Neuronal stem cell (in vitro differentiated cells): ENCODE measurements at regions not wholly inside any gene's neighbourhood (a gene's known extent, or its start where the extent isn't known, plus 50 kb on each side); places are given as distances from the start of the nearest gene placed in this dataset.

Experiments used
- DNase-seq: peaks from one replicate; pipeline ENCODE4 v3.0.0-alpha.2; 2013; ENCODE audit warnings: low spot score
- H2AFZ ChIP-seq: one replicate; pipeline ENCODE4 v1.6.1; 2013; ENCODE audit warnings: mild to moderate bottlenecking, low read length, inconsistent platforms
- H2AK5ac ChIP-seq: 2 replicates; pipeline ENCODE4 v1.6.1; 2013; ENCODE audit warnings: low read depth, mild to moderate bottlenecking, inconsistent platforms, low read length, moderate library complexity, mixed read lengths
- H2BK120ac ChIP-seq: 2 replicates; pipeline ENCODE4 v1.6.1; 2013; ENCODE audit warnings: low read depth, mild to moderate bottlenecking, inconsistent platforms, low read length, moderate library complexity, mixed read lengths
- H2BK12ac ChIP-seq: one replicate; pipeline ENCODE4 v1.6.1; 2013; ENCODE audit warnings: low read length, inconsistent platforms
- H2BK15ac ChIP-seq: 2 replicates; pipeline ENCODE4 v1.6.1; 2013; ENCODE audit warnings: mild to moderate bottlenecking, low read length, inconsistent platforms, mixed read lengths
- H2BK5ac ChIP-seq: one replicate; pipeline ENCODE4 v1.6.1; 2013; ENCODE audit warnings: inconsistent platforms, mild to moderate bottlenecking, low read length, moderate library complexity
- H3K14ac ChIP-seq: one replicate; pipeline ENCODE4 v1.6.1; 2013; ENCODE audit warnings: low read length, inconsistent platforms
- H3K18ac ChIP-seq: 2 replicates; pipeline ENCODE4 v1.6.1; 2013; ENCODE audit warnings: low read length, inconsistent platforms
- H3K23ac ChIP-seq: 2 replicates; pipeline ENCODE4 v1.6.1; 2013; ENCODE audit warnings: low read depth, mild to moderate bottlenecking, mixed read lengths, low read length, inconsistent platforms; ENCODE audit not compliant: poor library complexity
- H3K27ac ChIP-seq: replicated peaks from 3 replicates; pipeline ENCODE4 v1.5.1; 2013; ENCODE audit warnings: low read length, inconsistent platforms
- H3K27me3 ChIP-seq, 3 experiments: 2 replicates each; pipeline ENCODE4 v1.6.1; 2013; ENCODE audit warnings: low read length in 3 of 3, mild to moderate bottlenecking in 2 of 3, inconsistent platforms in 1 of 3, low read depth in 1 of 3, mixed read lengths in 1 of 3, moderate library complexity in 1 of 3; ENCODE audit not compliant: control insufficient read depth in 3 of 3, insufficient read depth in 3 of 3
- H3K36me3 ChIP-seq, 2 donors: replicated peaks in 1 of 2; 2 replicates each; pipeline ENCODE4 v1.6.1; 2013; ENCODE audit warnings: low read length in 2 of 2; ENCODE audit not compliant: control insufficient read depth in 2 of 2, insufficient read depth in 2 of 2
- H3K4ac ChIP-seq: 2 replicates; pipeline ENCODE4 v1.6.1; 2013; ENCODE audit warnings: inconsistent platforms, mild to moderate bottlenecking, low read length, moderate library complexity
- H3K4me1 ChIP-seq, 2 donors: 1 replicate in 1 of 2; 2 replicates in 1 of 2; pipeline ENCODE4 v1.6.1; 2013; ENCODE audit warnings: low read length in 2 of 2, low read depth in 1 of 2; ENCODE audit not compliant: control insufficient read depth in 2 of 2, insufficient read depth in 1 of 2
- H3K4me2 ChIP-seq: one replicate; pipeline ENCODE4 v1.6.1; 2013; ENCODE audit warnings: mild to moderate bottlenecking, low read length, inconsistent platforms; ENCODE audit not compliant: insufficient read depth, poor library complexity, severe bottlenecking
- H3K4me3 ChIP-seq, 2 donors: 2 replicates each; pipeline ENCODE4 v1.5.1; 2013; ENCODE audit warnings: low read length in 2 of 2, mild to moderate bottlenecking in 2 of 2, inconsistent platforms in 1 of 2, moderate library complexity in 1 of 2
- H3K79me1 ChIP-seq: one replicate; pipeline ENCODE4 v1.6.1; 2013; ENCODE audit warnings: low read depth, mild to moderate bottlenecking, inconsistent platforms, low read length, moderate library complexity
- H3K9ac ChIP-seq: one replicate; pipeline ENCODE4 v1.6.1; 2013; ENCODE audit warnings: mild to moderate bottlenecking, low read depth, low read length, inconsistent platforms; ENCODE audit not compliant: poor library complexity
- H3K9me3 ChIP-seq, 2 donors: replicated peaks in 1 of 2; 2 replicates each; pipeline versions ENCODE3 to v1.6.1; 2013; ENCODE audit warnings: low read length in 2 of 2, mild to moderate bottlenecking in 2 of 2, inconsistent platforms in 1 of 2, low read depth in 1 of 2, mixed read lengths in 1 of 2, moderate library complexity in 1 of 2; ENCODE audit not compliant: control insufficient read depth in 2 of 2, insufficient read depth in 1 of 2
- H4K8ac ChIP-seq: one replicate; pipeline ENCODE4 v1.6.1; 2013; ENCODE audit warnings: low read depth, mild to moderate bottlenecking, inconsistent platforms, low read length, moderate library complexity
- H4K91ac ChIP-seq: one replicate; pipeline ENCODE4 v1.6.1; 2013; ENCODE audit warnings: low read length, low read depth, mild to moderate bottlenecking, inconsistent platforms; ENCODE audit not compliant: poor library complexity
- WGBS, 2 donors: extraction: QIAGEN DNeasy Blood & Tissue Kit; methylation state at CpG; one replicate each; pipeline ENCODE4 v1.1.7; 2013; ENCODE audit warnings: missing lambda C conversion rate in 2 of 2, mixed read lengths in 1 of 2; ENCODE audit not compliant: insufficient read length in 2 of 2, insufficient replicate concordance in 1 of 2; ENCODE audit errors: extremely low coverage in 2 of 2; 5-methylcytosine and 5-hydroxymethylcytosine counted together

DNA sequence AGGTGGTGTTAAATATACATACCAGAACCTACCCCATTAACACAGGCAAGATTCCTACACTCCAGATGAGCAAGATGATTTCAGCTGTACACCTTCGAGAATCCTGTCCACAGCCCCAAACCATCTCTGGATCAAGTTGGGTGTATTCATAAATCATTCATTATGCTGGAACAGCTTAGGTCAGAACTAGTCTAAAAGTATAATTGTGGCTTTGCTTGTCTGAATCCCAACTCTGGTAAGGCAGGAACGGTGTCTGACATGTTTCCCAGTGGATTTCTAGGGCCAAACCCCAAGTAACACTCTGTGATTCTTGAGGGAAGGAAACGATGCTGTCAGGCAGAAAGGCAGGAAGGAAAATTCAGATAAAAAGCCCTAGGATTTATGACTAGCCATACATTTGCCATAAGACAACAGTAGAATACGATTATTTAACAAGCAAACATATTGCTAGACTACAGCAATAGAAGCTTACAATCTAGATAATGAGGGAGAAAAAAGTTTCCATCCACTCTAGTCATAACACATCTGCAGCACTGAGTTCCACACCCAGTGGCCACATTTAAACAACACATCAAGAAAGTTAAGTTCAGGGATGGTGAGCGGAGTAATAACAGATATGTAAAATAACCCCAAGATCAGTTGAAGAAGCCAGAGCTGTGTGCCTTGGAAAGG lies 444.8 kb downstream of the RND3 start:
- no CpG with 5 or more reads among the region's 5 CpGs for WGBS, 2 donors
- no peak for DNase-seq
- H3K18ac ChIP-seq, result no peak overlapping the region

DNA sequence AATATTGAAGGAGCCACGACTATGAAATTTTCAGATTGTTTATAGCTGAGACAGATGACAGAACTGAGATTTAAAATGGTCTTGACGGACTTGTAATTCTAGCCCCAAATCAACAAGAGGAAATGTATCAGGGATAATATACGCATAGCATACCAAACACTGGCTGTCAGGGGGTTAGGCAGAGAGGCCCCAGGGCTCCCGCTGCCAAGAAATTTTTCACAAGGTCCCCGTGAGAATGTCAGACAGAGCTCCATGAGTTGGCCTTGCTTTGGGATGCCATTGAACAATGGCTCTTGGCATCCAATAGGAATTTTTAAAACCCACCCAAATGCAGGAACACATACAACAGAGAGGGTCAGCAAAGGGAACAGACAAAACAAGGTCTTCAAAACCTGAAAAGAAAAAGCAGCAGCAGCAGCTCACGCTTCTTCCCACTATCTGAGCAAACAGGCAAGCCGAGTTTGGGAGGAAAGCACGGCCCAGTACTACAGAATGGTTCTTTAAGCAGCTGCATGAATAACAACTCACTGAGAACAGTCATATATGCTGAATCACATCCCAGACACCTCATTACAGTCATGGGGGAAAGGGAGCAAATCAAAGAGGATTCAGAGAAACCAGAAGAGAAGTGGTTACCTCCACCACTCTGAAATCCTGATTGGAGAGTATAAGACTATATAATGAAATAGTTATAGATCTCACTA lies 445.6 kb downstream of the RND3 start:
- Histone ChIP-seq H3K9ac (no peak overlapping the region), H2BK120ac (no peak overlapping the region), H3K9me3 (no peaks in the 10 kb centered on the region), H3K79me1 (no peaks in the 10 kb centered on the region), H4K91ac (no peak overlapping the region), H2AFZ (peak overlapping the region; percentile 72), H3K4me1 (peaks cover 0 to 7% of the 10 kb centered on the region in 2 donors), H3K14ac (no peak overlapping the region), H3K18ac (no peak overlapping the region), H3K4ac (no peak overlapping the region), H3K4me2 (no peak overlapping the region), H3K4me3 (no peak overlapping the region), H2BK15ac (no peak overlapping the region), H2BK5ac (no peak overlapping the region), H3K23ac (no peak overlapping the region), H2AK5ac (no peak overlapping the region), H2BK12ac (no peak overlapping the region), H4K8ac (no peak overlapping the region), H3K27ac (no peak overlapping the region), H3K27me3 (no peaks in the 10 kb centered on the region), H3K36me3 (no peaks in the 10 kb centered on the region)
- WGBS, 2 donors, result no CpG with 5 or more reads among the region's 8 CpGs
- no peak for DNase-seq

More for the DNA sequence above, 444.8 kb downstream of the RND3 start:
- no peak overlapping the region for H2AK5ac ChIP-seq
- no peak overlapping the region for H3K4ac ChIP-seq
- no peak overlapping the region for H3K14ac ChIP-seq
- H3K4me1 ChIP-seq, result peaks cover 0 to 7% of the 10 kb centered on the region in 2 donors
- H3K27me3 ChIP-seq, result no peaks in the 10 kb centered on the region
- no peak overlapping the region for H3K4me3 ChIP-seq
- no peaks in the 10 kb centered on the region for H3K36me3 ChIP-seq
- no peak overlapping the region for H4K8ac ChIP-seq
- no peak overlapping the region for H3K9ac ChIP-seq
- no peak overlapping the region for H3K27ac ChIP-seq
- no peaks in the 10 kb centered on the region for H3K9me3 ChIP-seq
- no peak overlapping the region for H2BK120ac ChIP-seq
- H4K91ac ChIP-seq, result no peak overlapping the region
- H2BK12ac ChIP-seq, result no peak overlapping the region
- H2BK5ac ChIP-seq, result no peak overlapping the region
- no peak overlapping the region for H3K23ac ChIP-seq
- no peaks in the 10 kb centered on the region for H3K79me1 ChIP-seq
- no peak overlapping the region for H2BK15ac ChIP-seq
- H2AFZ ChIP-seq, result no peak overlapping the region
- H3K4me2 ChIP-seq, result no peak overlapping the region

DNA sequence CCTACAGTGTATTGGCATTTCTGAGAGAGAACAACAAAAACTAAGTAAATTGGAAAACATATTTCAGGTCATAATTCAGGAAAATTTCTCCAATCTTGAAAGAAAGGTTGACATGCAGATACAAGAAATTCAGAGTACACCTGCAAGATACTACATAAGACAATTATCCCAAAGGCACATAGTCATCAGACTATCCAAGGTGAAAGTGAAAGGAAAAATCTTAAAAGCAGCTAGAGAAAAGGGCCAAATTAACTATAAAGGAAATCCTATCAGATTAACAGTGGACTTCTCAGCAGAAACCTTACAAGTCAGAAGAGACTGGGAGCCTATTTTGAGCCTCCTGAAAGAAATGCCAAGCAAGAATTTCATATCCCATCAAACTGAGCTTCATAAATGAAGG lies 449.0 kb upstream of the MMADHC start:
- no peak overlapping the region for H2BK5ac ChIP-seq
- no peaks in the 10 kb centered on the region for H3K9me3 ChIP-seq
- peaks cover 2% of the 10 kb centered on the region for H3K79me1 ChIP-seq
- H3K27me3 ChIP-seq, result no peaks in the 10 kb centered on the region
- no peak overlapping the region for H4K8ac ChIP-seq
- no peak overlapping the region for H3K27ac ChIP-seq
- no peak overlapping the region for H2BK15ac ChIP-seq
- no peak for DNase-seq
- H3K4me1 ChIP-seq, result no peaks in the 10 kb centered on the region
- no peak overlapping the region for H2BK120ac ChIP-seq
- no peak overlapping the region for H2AK5ac ChIP-seq
- H3K14ac ChIP-seq, result no peak overlapping the region
- H3K18ac ChIP-seq, result no peak overlapping the region
- H2AFZ ChIP-seq, result no peak overlapping the region
- H3K4ac ChIP-seq, result no peak overlapping the region
- H3K23ac ChIP-seq, result no peak overlapping the region
- no peak overlapping the region for H2BK12ac ChIP-seq
- no peak overlapping the region for H3K9ac ChIP-seq
- no peak overlapping the region for H3K4me3 ChIP-seq
- no peak overlapping the region for H3K4me2 ChIP-seq
- H3K36me3 ChIP-seq, result no peaks in the 10 kb centered on the region
- no peak overlapping the region for H4K91ac ChIP-seq

DNA sequence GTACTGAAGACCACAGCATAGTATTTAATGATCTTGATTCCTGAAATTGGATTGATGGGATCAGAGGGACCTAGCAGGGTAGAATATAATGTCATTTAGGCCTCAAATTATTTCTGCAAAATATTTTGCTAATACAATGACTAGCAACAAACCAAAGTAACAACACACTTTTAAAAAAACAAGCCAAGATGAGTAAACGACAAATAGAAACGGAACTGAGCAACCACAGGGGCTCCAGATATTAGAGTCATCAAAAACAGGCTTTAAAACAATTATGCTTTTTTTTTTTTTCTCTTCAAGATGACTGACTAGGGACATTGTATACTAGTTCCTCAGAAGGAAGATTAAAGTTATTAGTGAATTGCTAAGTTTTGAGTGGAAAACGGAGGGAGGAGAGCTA lies 447.1 kb upstream of the MMADHC start:
- no peak overlapping the region for H3K18ac ChIP-seq
- H3K4me2 ChIP-seq, result no peak overlapping the region
- H4K91ac ChIP-seq, result no peak overlapping the region
- no peak overlapping the region for H3K4me3 ChIP-seq
- no peak overlapping the region for H2BK5ac ChIP-seq
- no peak overlapping the region for H2BK12ac ChIP-seq
- no peaks in the 10 kb centered on the region for H3K4me1 ChIP-seq
- H3K4ac ChIP-seq, result no peak overlapping the region
- no peak overlapping the region for H3K23ac ChIP-seq
- H3K14ac ChIP-seq, result no peak overlapping the region
- DNase-seq, result no peak
- H2AFZ ChIP-seq, result no peak overlapping the region
- no CpG with 5 or more reads among the region's 3 CpGs for WGBS, 2 donors
- peaks cover 2% of the 10 kb centered on the region for H3K79me1 ChIP-seq
- no peak overlapping the region for H2BK15ac ChIP-seq
- H4K8ac ChIP-seq, result no peak overlapping the region
- H2AK5ac ChIP-seq, result no peak overlapping the region
- no peaks in the 10 kb centered on the region for H3K36me3 ChIP-seq
- H3K9ac ChIP-seq, result no peak overlapping the region
- no peak overlapping the region for H3K27ac ChIP-seq
- H3K27me3 ChIP-seq, result no peaks in the 10 kb centered on the region
- H3K9me3 ChIP-seq, result no peaks in the 10 kb centered on the region
- no peak overlapping the region for H2BK120ac ChIP-seq
